ENCODE measurements at regions not wholly inside any gene's neighbourhood (a gene's known extent, or its start where the extent isn't known, plus 50 kb on each side); places are given as distances from the start of the nearest gene placed in this dataset.
"Not testable (repeated sequence)": the region's sequence is repeated elsewhere in the genome, so short reads cannot be mapped to it uniquely, and the experiment has no call there.

DNA sequence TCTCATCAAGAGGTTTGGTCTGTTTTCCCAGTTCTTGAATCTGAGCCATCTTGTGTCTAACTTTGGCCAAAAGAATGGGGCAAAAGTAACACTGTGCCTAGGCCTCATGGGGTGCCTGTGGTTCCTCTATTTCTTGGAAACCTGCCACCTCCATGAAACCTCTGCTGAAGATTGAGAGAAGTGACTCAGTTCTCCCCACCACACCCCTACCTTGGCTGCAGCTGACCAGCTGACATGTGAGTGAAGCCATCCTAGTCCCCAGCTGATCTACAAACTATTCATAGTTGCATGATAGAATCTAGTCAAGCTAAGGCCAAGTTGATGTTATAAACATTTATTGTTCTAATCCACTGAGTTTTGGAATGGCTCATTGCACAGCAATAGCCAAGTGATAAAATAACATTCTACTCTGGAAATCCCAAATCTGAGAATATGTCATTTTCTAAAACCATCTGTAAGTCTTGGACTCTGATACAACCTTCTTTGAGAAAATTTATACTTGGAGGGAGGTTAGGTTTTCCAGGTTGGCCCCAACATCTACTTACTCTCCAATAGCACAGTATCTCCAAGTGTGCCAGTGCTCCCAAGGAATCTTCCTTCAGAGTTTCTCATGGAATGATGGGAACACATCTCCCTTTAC lies 107.0 kb upstream of the SMLR1 start:
- no peak for DNase-seq

DNA sequence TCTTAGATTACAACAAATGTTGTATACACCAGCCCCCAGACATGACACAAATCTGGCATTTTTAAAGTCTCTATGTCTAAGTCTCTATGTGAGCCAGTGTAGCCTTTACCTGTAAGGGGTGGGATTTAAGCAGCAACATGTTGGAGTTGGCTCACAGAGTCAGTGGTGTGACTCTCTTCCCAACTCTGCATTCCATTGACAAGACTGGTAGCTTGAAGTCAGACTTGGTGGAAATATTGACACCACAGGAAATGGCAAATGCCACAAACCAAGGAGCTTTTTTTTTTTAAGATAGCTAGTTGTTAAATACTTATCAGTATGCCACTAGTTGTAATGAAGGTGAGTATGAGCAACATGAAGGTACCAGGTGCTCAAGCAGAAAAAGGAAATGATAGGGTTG lies 103.1 kb upstream of the SMLR1 start:
- no peak for DNase-seq

GRCh38 chr6:130725551-130725950 lies 101.7 kb upstream of the SMLR1 start:
- DNase-seq, result no peak

- DNase-seq, result not testable (repeated sequence)
Measured at GRCh38 chr6:130728064-130728463, 99.1 kb upstream of the SMLR1 start.

- DNase-seq, result no peak
Measured at GRCh38 chr6:130730600-130730999, 96.6 kb upstream of the SMLR1 start.

DNA sequence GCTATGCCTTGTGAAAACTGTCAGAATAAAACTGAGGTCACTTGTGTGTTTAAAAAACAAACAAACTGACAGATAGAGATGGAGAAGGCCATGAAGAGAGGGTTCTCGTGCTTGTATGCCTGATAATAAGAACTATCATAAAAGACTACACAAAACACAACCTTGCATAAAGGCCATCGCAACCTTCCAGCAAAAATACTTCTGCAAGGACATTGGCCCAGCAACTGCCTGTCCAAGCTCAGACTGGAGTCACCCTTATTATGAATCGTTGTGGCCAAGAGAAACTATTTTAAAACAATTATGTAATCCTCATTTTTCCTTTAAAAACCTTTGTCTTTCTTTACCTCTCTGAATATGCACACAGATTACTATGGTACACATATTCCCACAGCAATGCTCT lies 93.0 kb upstream of the SMLR1 start:
- DNase-seq, result no peak

GRCh38 chr6:130740308-130740707 lies 86.9 kb upstream of the SMLR1 start:
- DNase-seq, result no peak

DNA sequence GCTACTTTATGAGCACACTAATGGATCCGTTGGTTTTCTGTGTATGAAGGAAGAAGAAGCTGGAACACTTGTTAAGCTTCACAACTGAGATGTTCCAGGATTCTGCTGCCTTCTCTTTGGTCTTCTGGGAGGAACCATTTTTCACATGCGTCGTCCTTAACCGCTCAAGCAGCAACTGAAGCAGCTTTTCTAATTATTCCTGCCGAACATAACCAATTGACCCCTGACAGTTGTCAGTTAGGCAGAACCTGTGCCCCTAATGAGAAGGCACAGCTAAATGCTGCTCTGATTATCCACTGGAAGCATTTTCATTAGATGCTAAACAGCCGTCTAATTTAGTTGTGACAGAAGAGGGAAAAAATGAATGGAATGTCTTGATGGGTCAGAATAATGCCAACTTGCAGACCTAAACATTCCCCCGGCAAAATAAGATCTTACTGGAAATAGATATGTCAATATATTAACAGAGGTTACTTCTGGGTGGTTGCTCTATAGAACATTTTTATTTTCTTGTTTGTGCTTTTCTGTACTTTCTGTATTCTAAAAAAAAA lies 85.0 kb upstream of the SMLR1 start:
- DNase-seq, result no peak

GRCh38 chr6:130743175-130743574 lies 84.0 kb upstream of the SMLR1 start:
- DNase-seq, result no peak

GRCh38 chr6:130744576-130745366 lies 82.4 kb upstream of the SMLR1 start:
- no peak for DNase-seq

DNA sequence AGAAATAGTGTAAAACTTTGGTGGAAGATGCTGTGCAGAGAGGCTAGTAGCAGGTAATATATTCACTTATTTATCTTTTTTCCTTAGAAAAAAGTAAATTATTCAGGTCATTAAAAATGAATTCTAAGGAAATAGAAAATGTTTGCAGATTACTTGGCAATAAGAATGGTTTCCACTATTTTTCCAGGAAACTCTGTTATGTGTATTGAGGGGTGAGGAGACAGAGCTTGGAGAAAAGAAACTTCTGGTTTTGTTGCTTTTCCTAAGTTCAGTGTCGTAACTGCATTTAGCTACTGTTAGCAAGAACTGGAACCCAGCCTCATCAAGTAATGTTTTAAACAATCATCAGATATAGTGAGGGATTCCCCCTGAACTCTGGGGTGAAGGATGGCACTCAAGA lies 79.2 kb upstream of the SMLR1 start:
- DNase-seq, result no peak

DNA sequence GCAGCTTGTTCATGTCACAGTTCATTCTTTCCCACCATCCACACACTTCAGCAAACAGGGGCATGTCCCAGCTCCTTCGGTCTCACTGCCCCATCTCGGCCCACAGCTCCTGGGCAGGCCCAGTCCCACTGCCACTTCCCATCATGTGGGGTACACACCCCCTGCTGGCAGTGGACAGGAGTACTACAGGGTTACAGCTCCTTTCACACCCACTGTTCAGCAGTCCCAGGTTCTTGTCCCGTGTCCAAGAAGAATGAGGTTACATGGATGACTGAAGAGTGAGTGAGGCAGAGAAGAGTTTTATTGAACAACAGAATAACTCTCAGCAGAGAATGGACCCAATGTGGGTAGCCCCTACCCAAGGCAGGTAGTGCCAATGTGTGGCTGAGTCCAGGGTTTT lies 77.8 kb upstream of the SMLR1 start:
- no peak for DNase-seq

- DNase-seq, result no peak
Measured at GRCh38 chr6:130752267-130752666, 74.9 kb upstream of the SMLR1 start.

DNA sequence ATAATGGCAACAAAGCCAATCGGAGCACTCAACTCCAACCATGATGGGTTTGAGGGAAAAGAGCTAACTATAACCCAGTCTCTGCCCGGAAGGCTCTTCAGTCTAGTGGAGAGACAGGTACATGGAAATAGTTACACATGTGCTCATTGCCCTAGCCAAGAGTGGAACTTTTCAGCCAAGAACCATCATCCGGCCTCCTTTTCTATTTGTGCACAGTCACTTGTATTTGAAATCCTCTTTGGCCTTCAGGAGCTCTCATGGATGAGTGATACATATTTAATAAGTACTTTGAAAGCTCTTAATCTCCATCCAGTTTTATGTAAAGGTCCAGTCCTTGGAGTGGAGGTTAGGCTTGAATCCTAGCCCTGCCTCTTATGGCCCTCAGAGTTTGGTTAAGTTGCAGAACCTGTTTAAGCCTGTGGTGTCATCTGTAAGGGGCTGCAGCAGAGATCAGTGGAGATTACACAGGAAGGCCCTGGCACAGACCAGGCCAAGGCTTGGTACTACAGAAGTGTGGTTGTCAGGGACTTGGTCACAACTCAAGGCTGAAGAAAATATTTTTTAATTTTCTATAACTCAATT lies 72.3 kb upstream of the SMLR1 start:
- no peak for DNase-seq

- no peak for DNase-seq
Measured at GRCh38 chr6:130755368-130756034, 71.7 kb upstream of the SMLR1 start.

DNA sequence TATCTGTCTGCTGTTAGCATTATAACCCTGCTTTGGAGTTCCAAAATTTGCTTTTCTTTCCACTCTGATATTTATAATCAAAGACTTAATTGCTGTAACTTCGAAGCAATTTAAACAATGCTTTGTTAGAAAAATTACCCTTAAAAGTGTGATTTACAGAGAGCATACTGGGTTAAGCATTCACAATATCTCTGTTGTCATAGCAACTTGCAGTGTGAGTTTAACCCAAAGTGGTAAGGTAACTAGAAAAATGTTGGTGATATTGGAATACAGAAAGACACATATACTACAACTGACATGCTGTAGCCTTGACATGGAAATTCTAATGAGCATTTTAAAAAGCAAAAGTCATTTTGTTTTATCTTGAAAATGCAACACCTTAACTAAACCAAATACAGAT lies 70.4 kb upstream of the SMLR1 start:
- no peak for DNase-seq

GRCh38 chr6:130758813-130759212 lies 68.4 kb upstream of the SMLR1 start:
- DNase-seq, result peak in 1 of 2 donors; percentile 26

- no peak for DNase-seq
Measured at GRCh38 chr6:130760006-130760405, 67.2 kb upstream of the SMLR1 start.

DNA sequence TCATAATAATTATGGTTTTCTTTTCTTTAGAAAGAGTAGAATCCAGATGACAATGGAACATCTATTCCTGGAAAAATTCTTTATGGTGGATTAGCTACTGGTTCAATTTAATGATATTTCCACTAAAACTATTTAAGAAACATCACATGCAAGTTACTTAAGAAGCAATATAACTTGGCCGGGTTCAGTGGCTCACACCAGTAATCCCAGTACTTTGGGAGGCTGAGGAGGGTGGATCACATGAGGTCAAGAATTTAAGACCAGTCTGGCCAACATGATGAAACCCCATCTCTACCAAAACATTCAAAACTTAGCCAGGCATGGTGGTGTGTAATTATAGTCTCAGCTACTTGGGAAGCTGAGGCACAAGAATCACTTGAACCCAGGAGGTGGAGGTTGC lies 65.9 kb upstream of the SMLR1 start:
- no peak for DNase-seq

DNA sequence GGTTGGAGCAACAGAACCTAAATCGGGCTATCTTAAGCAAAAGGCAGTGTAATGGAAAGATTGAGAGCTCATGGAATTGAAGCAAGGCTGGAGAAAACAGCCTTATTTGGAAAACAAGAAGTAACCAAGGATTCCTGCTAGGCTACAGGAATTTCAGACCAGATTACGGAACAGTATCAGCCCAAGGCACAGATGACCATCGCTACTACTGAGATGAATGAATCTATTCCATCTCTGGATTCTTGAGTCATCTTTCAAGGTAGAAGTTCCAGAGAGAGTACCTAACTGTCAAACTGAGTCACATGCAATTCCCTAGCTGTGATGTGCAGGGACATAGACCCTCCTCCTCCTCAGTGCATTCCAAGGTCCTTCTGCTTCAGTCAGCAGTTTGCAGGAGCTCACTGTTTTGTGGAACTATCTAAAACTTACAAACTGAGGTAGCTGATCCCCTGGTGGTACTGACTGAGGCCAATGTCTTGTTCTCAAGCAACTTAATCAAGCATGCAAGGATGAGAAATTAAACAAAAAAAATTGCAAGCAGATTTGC lies 62.0 kb upstream of the SMLR1 start:
- DNase-seq, result no peak

GRCh38 chr6:130766239-130767144 lies 60.7 kb upstream of the SMLR1 start:
- no peak for DNase-seq

- no peak for DNase-seq
Measured at GRCh38 chr6:130769861-130770260, 57.3 kb upstream of the SMLR1 start.

Data from CD4-positive, alpha-beta T cell treated with Interleukin-4 for 1 hour (primary cell).